Hypothalamus (tissue), 51 donors: ENCODE measurements at regions not wholly inside any gene's neighbourhood (a gene's known extent, or its start where the extent isn't known, plus 50 kb on each side); places are given as distances from the start of the nearest gene placed in this dataset.

ENCODE experiments used
- DNase-seq, 51 donors: peaks; one replicate each; lab custom pipeline; 2025; lab: John Stamatoyannopoulos, UW

- no peak for DNase-seq
Observed at GRCh38 chr16:65185241-65185778, 63.4 kb upstream of the CDH11 start.

DNA sequence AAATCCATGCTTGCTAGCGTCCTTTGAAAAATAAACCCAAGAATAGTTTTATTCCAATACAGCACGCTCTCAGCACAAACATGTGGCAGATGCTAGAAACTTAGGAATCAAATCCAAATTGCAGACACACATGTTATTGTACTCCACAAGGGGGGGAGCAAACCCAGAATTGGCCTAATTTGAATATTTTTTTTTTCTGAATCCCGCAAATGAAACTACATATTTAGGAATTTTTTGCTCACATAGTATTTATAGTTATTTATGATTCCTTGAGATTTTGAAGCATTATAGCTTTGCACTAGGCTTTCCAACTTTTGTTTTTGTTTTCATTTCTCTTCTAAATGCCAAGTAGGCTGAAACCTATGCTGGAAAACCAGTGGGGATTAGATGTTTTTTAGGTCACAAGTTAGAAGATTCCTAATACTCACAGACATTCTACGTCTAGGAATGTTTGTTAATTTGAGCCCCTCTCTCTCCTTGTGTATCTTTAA is 59.3 kb upstream of the CDH11 start:
- DNase-seq = no peak

DNA sequence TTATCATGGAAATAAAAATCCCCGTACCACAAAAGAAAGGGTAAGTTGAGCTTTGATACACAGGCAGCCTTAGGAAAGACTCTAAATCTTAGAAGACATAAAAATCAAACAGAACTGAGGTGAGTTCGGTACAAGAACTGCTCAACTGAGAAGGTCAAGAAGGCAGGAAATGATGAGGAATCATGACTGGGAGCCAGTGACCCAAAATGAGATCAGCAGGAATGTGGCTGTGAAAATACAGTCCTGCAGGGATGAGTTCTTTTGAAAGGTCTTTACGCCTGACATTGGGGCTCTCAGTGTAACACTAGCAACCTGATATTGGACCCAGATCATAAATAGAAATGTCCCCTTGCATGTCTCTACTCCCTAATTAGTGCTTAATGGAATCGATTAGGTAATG is 56.3 kb upstream of the CDH11 start:
- no peak for DNase-seq

DNA sequence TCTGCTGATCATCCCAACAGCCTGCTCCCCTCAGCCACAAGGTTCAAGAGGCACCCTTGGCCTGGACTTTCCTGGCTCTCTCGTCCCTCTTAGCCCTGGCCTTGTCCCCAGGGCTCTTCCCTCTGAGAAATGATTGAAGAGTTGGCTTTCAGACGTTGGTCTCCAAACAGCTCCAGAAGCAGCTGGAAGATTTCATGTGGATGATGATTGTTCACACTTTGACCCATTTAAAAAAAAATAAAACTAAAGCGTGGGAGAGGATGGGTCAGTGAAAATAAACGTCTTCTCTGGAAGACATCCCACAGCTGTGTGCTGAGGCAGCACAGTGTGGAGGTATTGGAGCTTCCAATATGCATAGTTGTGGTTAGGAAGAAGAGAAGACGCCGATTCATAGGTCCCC is 54.7 kb upstream of the CDH11 start:
- no peak for DNase-seq

DNA sequence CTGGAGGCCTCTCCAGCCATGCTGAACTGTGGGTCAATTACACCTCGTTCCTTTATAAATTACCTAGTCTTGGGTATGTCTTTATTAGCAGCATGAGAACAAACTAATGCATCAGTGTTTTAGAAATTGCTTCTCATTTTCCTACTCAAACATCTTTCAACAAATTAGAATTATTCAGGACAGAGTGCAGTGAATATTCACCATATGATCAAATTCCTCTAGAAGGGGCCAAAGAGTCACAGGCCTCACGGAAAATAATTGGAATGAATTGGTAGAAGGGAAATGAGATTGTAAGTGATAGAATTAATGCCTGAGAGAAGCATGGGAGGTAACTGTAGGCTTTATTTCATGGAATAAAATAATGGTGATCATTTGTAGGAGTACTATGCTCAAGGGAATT is 50.5 kb upstream of the CDH11 start:
- no peak for DNase-seq
